ENCODE measurements at regions not wholly inside any gene's neighbourhood (a gene's known extent, or its start where the extent isn't known, plus 50 kb on each side); places are given as distances from the start of the nearest gene placed in this dataset.

DNA sequence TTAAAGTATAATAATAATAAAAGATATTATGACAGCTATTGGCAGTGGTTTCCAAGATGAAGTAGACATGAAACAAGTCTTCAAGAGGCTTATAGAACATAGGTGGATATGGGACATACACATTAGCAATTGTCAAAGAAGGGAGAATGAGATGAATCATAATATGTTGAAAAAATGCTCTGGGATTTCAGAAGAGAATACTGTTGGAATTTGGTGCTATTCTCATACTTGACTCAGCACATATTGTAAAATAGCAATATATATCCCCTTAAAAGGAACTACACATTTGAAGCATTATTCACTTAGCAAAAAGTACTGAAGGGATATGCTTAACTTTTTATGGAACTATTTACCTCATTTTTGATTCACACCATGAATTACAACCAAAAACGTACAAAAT, 577.2 kb upstream of the PCDH15 start:
- TF ChIP-seq, protein P1, sequence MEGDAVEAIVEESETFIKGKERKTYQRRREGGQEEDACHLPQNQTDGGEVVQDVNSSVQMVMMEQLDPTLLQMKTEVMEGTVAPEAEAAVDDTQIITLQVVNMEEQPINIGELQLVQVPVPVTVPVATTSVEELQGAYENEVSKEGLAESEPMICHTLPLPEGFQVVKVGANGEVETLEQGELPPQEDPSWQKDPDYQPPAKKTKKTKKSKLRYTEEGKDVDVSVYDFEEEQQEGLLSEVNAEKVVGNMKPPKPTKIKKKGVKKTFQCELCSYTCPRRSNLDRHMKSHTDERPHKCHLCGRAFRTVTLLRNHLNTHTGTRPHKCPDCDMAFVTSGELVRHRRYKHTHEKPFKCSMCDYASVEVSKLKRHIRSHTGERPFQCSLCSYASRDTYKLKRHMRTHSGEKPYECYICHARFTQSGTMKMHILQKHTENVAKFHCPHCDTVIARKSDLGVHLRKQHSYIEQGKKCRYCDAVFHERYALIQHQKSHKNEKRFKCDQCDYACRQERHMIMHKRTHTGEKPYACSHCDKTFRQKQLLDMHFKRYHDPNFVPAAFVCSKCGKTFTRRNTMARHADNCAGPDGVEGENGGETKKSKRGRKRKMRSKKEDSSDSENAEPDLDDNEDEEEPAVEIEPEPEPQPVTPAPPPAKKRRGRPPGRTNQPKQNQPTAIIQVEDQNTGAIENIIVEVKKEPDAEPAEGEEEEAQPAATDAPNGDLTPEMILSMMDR (IDR thresholded peaks at IDR 0.05; ENCODE audit: low read depth, low read length, missing control alignments) = no peak
- no peaks in the 10 kb centered on the region for H3K27me3 ChIP-seq (replicated peaks)

DNA sequence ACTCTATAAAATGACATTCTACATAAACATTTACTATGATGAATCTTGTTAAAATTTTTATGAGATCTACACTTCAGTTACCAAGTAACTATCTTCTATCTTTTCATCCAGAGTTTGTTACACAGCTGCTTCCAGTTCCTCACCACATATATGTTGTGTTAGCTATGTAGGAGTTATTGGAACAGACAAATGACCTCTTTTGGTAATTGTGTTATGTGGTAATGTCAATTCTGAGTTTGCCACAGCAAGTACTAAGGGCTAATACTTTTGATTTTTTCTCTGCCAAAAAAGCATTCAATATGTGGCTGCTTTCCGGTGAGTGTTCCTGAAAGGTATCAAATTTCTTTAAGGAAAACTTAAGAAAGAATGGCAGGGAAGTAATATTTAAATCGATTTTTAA, 573.9 kb upstream of the PCDH15 start:
- Histone ChIP-seq H3K27me3 (replicated peaks) (no peaks in the 10 kb centered on the region), H3K27ac (no peak overlapping the region), H3K36me3 (replicated peaks) (no peaks in the 10 kb centered on the region), H3K4me3 (ENCODE audit: low read depth, low read length) (no peak overlapping the region)
- TF ChIP-seq, protein P1 (IDR thresholded peaks at IDR 0.05; ENCODE audit: low read depth, low read length, missing control alignments) = no peak
- in situ Hi-C loops (cut with HindIII; ENCODE audit: low pct_ligation_motif_present, low sequenced_read_pairs) = no loop called here
- no peak for DNase-seq

More for the DNA sequence above, 577.2 kb upstream of the PCDH15 start:
- in situ Hi-C loops (cut with HindIII; ENCODE audit: low pct_ligation_motif_present, low sequenced_read_pairs) = no loop called here
- Histone ChIP-seq H3K27ac (no peak overlapping the region), H3K4me3 (ENCODE audit: low read depth, low read length) (no peak overlapping the region), H3K36me3 (replicated peaks) (no peaks in the 10 kb centered on the region)
- no peak for DNase-seq

DNA sequence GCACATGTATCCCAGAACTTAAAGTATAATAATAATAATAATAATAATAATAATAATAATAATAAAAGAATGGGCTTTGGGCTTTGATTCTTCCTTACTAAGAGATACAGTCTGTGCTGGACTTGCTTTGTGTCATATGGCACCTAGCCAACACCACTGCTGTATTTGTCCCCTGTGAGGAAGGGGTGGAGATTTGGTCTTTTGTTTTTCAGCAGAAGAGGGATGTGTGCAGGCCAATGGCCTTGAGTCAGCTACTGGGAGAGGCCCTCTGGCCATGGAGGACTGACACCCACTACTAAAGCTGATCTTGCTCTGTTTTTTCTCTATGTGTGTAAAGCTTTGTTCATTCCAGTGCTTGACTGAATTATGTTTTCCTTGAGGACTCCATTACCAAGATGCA, 573.0 kb upstream of the PCDH15 start:
- Histone ChIP-seq H3K4me3 (ENCODE audit: low read depth, low read length) (no peak overlapping the region), H3K27ac (no peak overlapping the region), H3K27me3 (replicated peaks) (no peaks in the 10 kb centered on the region), H3K36me3 (replicated peaks) (no peaks in the 10 kb centered on the region)
- peak; percentile 6 for DNase-seq
- TF ChIP-seq, protein P1 (IDR thresholded peaks at IDR 0.05; ENCODE audit: low read depth, low read length, missing control alignments) = no peak
- in situ Hi-C loops (cut with HindIII; ENCODE audit: low pct_ligation_motif_present, low sequenced_read_pairs) = no loop called here

DNA sequence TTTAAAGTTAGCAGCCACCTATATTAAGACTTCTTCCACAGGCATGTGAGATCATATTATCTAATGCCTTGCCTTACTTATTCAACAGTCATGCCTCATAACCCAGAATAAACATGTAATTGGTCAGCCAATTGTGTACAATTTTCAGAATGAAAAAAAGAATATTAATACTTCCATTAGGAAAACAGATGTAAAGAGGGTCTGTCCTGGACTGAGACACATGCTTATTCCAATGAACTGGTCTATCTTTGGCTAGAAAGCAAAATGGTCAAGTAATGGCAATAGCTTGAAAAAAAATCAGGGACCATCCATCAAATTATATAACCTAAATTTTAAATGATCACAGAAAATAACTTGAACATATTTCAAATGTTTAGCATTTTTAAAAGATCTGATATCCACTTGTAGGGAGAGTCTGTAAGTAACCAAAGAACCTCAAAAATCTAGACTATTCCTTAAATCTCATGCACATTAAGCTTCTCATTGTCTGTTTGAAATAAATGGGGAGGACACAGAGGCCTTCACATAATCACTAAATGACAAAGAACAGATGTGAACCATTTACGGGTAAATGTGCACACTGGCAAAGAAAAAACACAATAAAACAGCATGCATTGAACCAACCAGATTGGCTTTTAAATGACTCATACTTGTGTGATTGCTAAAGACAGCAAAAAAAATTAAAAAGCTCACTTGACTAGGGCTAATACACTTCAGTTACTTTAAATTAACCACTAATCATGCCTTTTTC, 568.8 kb upstream of the PCDH15 start:
- peak; percentile 17 for DNase-seq
- no peaks in the 10 kb centered on the region for H3K36me3 ChIP-seq (replicated peaks)
- H3K27ac ChIP-seq = no peak overlapping the region
- TF ChIP-seq, protein P1 (IDR thresholded peaks at IDR 0.05; ENCODE audit: low read depth, low read length, missing control alignments) = no peak
- no peaks in the 10 kb centered on the region for H3K27me3 ChIP-seq (replicated peaks)
- no peak overlapping the region for H3K4me3 ChIP-seq (ENCODE audit: low read depth, low read length)
- in situ Hi-C loops (cut with HindIII; ENCODE audit: low pct_ligation_motif_present, low sequenced_read_pairs) = no loop called here

DNA sequence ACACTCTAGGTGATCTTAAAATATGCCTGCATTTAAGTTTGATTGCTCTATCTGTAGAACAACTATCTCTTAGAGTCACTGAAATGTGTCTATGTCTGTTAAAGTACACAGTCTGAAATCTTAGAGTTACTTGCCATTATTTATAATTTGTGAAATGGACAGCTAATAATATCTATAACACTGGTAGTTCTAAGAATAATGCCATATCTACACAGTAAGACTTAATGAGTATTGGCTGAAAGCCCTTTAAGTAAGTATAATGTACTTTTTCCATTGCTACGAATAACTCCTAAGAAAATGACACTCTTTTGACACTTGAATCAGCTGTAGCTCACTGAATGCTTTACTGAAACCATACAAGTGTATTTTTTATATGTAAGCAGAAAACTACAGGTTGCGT, 567.4 kb upstream of the PCDH15 start:
- in situ Hi-C loops (cut with HindIII; ENCODE audit: low pct_ligation_motif_present, low sequenced_read_pairs) = no loop called here
- Histone ChIP-seq H3K27ac (no peak overlapping the region), H3K4me3 (ENCODE audit: low read depth, low read length) (no peak overlapping the region), H3K36me3 (replicated peaks) (no peaks in the 10 kb centered on the region), H3K27me3 (replicated peaks) (no peaks in the 10 kb centered on the region)
- no peak for DNase-seq
- TF ChIP-seq, protein P1 (IDR thresholded peaks at IDR 0.05; ENCODE audit: low read depth, low read length, missing control alignments) = no peak

DNA sequence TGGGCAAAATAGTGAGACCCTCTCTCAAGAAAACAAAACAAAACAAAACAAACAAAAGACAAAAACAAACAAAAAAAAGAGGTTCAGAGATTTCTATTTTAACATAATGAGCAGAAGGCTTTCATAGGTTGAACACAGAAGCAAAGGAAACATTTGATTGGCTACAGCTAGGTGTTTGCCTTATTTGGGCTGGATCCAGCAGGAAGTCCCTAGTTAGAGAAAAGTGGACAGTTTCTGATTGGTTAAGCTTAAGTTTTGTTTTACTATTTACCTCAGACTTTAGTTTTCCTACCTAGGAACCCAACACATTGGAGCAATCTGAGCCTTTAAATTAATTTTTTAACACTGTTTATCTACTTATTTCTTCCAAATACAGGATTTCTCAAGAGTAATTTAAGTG, 566.5 kb upstream of the PCDH15 start:
- Histone ChIP-seq H3K4me3 (ENCODE audit: low read depth, low read length) (no peak overlapping the region), H3K36me3 (replicated peaks) (no peaks in the 10 kb centered on the region), H3K27ac (no peak overlapping the region), H3K27me3 (replicated peaks) (no peaks in the 10 kb centered on the region)
- in situ Hi-C loops (cut with HindIII; ENCODE audit: low pct_ligation_motif_present, low sequenced_read_pairs) = no loop called here
- TF ChIP-seq, protein P1 (IDR thresholded peaks at IDR 0.05; ENCODE audit: low read depth, low read length, missing control alignments) = no peak
- DNase-seq = no peak

All from brain microvascular endothelial cell (primary cell).